HG03196 (cell line): ENCODE measurements at regions not wholly inside any gene's neighbourhood (a gene's known extent, or its start where the extent isn't known, plus 50 kb on each side); places are given as distances from the start of the nearest gene placed in this dataset.
"Not testable (repeated sequence)": the region's sequence is repeated elsewhere in the genome, so short reads cannot be mapped to it uniquely, and the experiment has no call there.

Source experiments
- ATAC-seq: cut with Tn5 transposase; IDR thresholded peaks from one replicate; pipeline ENCODE4 v1.9.1; 2021; ENCODE audit not compliant: unreplicated experiment

DNA sequence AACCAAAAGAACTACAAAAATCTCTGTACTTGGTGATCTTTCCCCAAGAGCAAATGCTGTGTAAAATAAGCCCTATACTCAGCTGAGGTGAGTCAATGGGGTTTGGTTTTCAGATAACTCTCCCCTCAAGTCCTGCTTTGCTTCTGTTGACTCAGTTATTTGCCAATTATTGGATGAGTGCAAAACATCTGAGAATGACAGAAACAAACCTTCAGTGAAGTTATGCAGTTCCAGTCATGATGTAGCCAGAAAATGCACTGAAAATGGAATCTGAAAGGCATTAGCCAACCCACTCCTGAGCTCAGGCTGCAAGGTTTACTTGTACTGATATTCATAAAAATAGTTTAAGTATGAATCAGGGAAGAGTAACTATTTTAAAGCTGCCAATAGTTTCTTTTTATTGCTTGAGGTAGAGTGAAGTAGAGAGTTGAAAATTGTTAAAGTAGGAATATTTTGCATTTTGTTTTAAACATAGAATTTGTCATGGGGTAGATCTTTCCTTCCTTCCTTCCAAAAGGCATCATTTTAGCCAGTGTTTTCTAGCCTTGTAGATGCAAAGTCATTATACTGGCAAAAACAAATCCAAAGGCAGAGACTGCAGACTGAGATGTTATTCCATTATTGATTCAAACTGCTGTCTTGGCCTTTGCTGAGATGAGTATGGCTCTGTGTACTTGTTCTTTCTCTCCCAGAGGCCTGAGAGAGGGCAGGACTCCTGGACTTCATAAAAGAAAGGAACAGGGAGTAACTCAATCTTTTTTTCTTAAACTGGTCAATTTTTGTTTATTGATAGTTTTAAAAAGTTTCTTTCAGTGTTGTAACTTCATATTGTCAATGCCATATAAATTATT lies 215.3 kb downstream of the RND3 start:
- ATAC-seq = no peak

DNA sequence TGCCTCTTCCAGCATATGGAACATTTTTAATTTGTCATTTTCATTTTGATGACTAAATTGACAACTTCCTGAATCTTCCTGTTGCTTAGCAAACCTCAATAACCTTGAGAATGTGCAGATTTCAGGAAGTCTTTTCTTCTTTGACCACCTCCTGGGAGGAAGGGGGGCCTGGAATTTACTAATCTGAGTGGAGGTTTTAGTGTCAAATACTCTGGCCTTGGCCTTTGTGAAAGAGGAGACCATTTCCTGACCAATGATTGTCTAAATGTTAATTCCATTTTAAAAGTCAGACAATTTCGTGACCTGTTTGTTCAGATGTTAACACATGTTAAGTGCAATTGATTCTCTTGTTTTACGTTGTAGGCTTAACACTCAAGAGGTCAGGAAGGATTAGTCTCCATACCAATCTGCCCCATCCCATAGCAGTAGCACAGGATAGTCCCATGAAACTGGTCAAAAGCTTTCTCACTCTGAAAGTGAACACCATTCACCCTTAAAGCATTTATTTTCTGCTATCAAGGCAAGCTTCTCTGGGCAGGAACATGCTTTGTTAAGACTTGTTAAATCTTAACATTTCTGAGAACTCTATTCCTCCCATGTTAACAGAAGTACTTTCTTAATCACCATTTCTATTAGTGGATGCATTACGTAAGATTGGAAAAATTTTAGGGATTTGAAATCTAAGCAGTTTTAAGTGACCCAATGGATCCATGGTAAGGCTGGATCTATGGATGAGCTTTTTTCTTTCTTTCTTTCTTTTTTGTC lies 219.6 kb downstream of the RND3 start:
- no peak for ATAC-seq

- ATAC-seq = no peak
Measured at GRCh38 chr2:150266931-150267330, 220.5 kb downstream of the RND3 start.

GRCh38 chr2:150264442-150264841 lies 223.0 kb downstream of the RND3 start:
- ATAC-seq = no peak

DNA sequence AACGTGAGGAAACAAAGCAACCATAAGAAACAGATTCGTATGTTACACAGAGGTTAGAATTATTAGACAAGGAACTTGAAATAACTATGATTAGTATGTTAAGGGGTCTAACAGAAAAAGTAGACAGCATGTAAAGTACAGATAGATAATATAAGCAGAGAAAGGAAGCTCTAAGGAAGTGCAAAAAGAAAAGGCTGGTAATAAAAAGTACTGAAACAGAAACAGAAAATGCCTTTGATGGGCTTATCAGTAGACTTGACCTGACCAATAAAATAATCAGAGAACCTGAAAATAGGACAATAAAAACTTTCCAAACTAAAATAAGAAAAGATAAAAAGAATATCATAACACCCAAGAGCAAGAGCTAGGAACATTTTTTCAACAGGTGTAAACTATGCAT lies 225.8 kb downstream of the RND3 start:
- ATAC-seq = no peak

DNA sequence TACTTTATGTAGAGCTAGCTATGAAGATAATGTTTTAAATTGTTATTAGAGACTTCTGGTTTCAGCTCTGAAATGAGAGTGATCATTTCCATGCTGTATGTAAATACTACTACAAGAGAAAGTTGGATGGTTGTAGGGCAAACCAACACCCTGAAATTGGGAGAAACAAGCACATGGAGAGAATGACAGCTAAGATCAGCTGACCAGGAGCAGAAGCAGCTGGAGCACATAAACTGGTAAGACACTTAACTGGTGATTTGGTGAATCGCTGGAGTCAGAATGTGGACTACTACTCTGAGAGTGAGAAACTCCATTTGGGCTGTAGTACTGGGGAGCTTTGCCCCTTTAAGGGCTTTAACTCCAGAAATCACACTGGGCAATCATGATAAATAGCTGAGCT lies 226.8 kb downstream of the RND3 start:
- no peak for ATAC-seq

- ATAC-seq = no peak
Measured at GRCh38 chr2:150259746-150260145, 227.7 kb downstream of the RND3 start.

- no peak for ATAC-seq
Measured at GRCh38 chr2:150258781-150259307, 228.6 kb downstream of the RND3 start.

- ATAC-seq = no peak
Measured at GRCh38 chr2:150256736-150257135, 230.7 kb downstream of the RND3 start.

GRCh38 chr2:150255528-150255927 lies 231.9 kb downstream of the RND3 start:
- no peak for ATAC-seq

- ATAC-seq = not testable (repeated sequence)
Measured at GRCh38 chr2:150249735-150250134, 237.7 kb downstream of the RND3 start.

DNA sequence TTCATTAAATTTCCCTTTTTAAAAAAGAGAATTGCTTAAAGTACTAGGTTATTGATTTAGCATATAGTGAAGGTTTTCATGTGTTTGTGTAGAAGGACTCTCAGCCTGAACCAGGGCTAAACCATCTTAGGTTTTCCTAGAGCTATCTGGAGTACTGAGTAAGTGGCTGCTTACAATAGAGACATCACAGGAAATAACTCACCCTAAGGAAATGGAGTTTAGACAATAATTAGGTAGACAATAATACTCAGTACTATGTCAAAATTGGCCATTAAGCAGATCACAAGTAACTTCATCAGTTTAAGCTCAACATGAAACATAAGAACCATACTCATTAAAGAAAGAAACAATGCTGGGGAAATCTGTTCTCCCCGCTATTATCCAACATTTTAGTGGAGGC lies 240.0 kb downstream of the RND3 start:
- no peak for ATAC-seq

GRCh38 chr2:150234787-150235446 lies 252.6 kb downstream of the RND3 start:
- ATAC-seq = no peak

DNA sequence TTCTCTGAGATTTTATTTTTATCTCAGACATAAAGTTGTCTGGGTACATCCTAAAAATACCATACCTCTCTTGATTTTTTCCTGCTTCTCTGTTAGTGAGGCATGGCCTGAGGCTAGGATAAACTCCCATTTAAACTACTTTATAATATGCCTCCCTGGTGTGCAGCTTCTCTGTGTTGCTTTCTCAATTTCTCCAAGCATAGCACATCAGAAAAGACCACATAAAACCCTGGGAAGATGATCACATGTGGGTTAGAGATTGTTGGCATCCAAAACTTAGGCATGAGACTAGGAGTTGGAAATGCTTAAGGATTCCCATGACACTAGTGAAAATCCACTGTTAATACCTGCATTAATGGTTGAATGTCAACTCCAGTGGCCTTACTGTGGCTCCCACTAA lies 254.6 kb downstream of the RND3 start:
- no peak for ATAC-seq

DNA sequence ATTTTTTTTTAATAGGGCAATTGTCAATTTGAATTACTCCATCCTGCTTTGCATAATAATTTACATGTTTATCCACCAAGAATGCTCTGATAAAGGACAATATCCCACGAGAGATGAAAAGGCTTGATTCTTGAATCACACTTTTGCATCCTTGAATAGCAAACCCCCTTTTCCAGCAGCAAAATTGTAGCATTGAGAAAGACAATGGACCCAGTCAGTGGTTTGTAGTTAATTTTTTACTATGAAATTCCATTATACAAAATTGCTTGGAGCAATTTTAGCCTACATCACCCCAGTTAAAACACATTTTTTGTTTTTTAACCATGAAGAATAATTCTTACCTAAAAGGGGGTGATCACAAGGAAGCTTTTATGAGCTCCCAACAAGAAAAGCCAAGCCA lies 255.1 kb downstream of the RND3 start:
- ATAC-seq = no peak

- no peak for ATAC-seq
Measured at GRCh38 chr2:150230616-150231015, 256.9 kb downstream of the RND3 start.

DNA sequence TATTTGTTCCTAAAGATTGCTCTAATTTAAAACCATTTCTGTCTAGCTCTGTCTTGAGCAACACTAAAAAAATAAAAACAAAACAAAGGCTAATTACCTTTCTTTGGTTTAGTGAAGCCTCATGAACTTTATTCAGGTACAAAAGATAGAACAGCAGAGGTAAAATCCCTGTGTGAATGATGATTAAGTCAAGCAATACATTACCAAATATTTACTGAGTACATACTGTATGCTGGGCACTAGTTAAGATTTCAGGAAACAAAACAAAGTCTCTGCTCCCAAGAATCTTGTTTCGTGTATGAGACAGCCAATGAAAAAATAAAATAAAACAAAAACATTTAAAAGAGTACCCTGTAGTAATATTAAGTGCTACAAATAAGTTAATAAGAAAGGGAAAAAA lies 257.5 kb downstream of the RND3 start:
- ATAC-seq = no peak

DNA sequence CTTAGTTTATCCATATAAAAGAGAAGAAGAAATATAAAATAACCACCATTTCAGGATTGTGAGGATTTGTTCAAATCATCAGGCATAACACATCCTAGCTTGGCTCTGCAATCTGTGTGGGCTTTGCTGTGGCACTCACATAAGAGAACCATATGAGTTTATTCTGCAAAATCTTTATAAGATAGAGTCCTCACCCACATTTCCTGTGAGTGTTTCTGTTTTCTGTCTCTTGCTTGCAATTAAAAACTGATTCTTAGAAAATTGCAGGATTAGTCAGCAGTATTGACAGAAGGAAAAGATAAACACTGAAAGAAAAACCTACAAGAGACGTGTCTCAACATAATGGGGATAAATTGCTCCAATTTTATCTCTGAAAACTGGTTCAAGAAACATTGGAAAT lies 258.5 kb downstream of the RND3 start:
- no peak for ATAC-seq

DNA sequence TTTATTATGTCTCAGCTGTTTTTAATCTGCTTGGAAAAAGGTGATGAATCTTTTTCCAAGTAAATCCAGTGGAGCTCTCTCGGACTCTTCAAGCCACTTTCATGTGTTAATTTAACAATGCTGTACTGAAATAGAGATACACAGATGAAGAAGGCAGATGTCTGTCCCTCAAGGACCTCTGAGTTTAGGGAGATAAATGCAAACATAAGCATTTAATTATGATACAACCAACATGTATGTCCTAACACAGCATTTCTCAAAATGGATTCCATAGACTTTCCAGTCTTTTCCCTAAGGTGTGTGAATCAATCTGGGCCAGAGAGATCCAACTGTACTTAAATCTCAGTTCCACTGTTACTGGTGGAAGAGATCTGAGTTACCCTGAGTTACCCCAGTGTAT lies 262.4 kb downstream of the RND3 start:
- ATAC-seq = no peak

GRCh38 chr2:150224321-150224720 lies 263.1 kb downstream of the RND3 start:
- ATAC-seq = no peak

- ATAC-seq = no peak
Measured at GRCh38 chr2:150222942-150223341, 264.5 kb downstream of the RND3 start.

DNA sequence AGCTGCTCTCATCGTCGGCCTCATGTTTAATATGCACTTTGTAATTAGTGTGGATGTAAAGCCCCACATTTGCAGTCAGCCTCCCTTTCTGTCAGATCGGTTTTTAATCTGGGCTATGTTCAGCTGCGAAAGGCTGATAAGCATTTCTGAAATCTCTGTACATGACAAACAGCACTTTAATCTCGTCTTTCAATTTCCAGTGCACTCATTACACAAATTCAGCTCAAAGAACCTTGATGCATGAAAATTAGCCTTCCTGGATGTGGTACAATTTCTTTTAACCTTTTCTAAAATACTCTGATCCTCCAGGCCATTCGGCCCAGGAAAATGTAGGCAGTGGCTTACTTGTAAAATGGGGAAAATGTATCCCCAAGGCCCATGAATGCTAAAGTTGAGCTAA lies 265.1 kb downstream of the RND3 start:
- ATAC-seq = no peak
